Right ventricle myocardium inferior (tissue), 1 donor: ENCODE measurements at regions not wholly inside any gene's neighbourhood (a gene's known extent, or its start where the extent isn't known, plus 50 kb on each side); places are given as distances from the start of the nearest gene placed in this dataset.
"Not testable (repeated sequence)": the region's sequence is repeated elsewhere in the genome, so short reads cannot be mapped to it uniquely, and the experiment has no call there.

ENCODE experiments used
- ATAC-seq: fragments of 200-7000 bp; cut with Tn5 transposase; one replicate; pipeline ENCODE4 v1.9.1; 2020; ENCODE audit warnings: mild to moderate bottlenecking, moderate library complexity
- DNase-seq: peaks from one replicate; pipeline ENCODE4 v3.0.0; 2021; ENCODE audit errors: missing footprints
- intact Hi-C: fragments of 100-400 bp; cut with DNase I; formaldehyde crosslinking; loops from one replicate; pipeline ENCODE4 v1.11.0; 2022
- donor health status: DM: no; HTN: yes; CAD: no; lungs with severe emphysema.

GRCh38 chr1:166703141-166703540 is 136.1 kb upstream of the POGK start:
- intact Hi-C loops = no loop called here
- DNase-seq (no peak), ATAC-seq (no peak)

GRCh38 chr1:166703726-166704462 is 135.4 kb upstream of the POGK start:
- ATAC-seq (no peak), DNase-seq (no peak)
- intact Hi-C loops = no loop called here

GRCh38 chr1:166705376-166706289 is 133.6 kb upstream of the POGK start:
- DNase-seq (no peak), ATAC-seq (no peak)
- intact Hi-C loops = no loop called here

DNA sequence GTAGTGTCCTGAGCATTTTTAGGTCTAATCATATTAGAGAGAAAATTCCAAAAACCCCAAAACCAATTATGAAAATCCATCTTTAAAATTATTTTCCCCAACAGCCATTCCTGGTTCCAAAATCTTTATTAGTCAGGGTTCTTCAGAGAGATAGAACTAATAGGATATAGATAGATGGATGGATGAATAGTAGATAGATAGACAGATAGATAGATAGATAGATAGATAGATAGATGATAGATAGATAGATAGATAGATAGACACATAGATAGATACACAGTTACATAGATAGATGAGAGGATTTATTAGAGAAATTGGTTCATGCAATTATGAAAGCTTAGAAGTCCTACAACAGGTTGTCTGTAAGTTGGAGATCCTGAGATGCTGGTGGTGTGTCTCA is 122.7 kb upstream of the POGK start:
- ATAC-seq = no peak
- no peak for DNase-seq
- intact Hi-C loops = no loop called here

GRCh38 chr1:166721145-166721544 is 118.1 kb upstream of the POGK start:
- intact Hi-C loops = no loop called here
- ATAC-seq = no peak
- DNase-seq = no peak

DNA sequence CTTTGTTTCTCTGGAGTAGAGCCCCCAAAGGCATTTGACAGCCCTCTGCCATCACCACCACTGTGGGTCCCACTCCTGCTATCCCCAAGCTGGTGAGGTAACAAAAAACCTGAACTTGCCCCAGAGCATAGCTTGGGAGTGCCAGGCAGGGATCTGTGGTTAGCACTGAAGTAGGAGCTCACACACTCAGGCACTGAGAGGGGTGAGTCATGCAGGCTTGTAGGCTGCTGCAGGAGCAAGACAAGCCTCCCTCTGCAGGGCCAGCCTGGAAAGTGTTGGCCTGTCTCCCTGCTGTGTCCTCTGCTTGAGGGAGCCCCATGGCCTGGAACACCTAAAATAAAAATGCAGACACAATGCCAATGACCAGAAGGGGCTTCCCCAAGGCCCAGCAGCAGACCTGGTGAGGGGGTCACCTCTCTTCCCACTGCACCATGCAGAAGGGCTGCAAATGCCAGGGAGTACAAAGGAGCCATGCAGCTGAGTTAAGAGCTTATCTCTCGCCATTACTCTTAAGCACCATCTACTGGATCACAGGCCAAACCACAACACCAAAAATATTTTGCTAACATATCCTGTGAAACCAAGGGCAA is 108.9 kb upstream of the POGK start:
- intact Hi-C loops = no loop called here
- no peak for DNase-seq
- no peak for ATAC-seq

DNA sequence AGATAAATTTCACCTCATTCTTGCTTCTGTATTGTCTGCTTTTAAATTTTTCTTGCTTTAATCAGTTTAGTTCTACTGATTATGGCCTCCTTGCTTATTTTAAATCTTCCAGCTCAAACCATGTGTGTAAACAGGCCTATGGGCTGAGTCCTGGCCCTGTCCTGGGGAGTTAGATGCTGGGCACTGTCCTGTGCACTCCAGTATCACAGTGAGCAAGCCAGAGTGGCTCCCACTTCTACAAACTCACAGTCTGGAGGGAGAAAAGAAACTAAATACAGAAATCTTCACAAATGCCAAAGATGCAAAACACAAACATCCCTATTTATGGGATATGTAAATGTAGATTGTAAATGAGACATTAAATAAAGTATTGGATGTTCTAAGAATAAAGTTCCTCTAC is 101.1 kb upstream of the POGK start:
- intact Hi-C loops = no loop called here
- ATAC-seq (no peak), DNase-seq (no peak)

DNA sequence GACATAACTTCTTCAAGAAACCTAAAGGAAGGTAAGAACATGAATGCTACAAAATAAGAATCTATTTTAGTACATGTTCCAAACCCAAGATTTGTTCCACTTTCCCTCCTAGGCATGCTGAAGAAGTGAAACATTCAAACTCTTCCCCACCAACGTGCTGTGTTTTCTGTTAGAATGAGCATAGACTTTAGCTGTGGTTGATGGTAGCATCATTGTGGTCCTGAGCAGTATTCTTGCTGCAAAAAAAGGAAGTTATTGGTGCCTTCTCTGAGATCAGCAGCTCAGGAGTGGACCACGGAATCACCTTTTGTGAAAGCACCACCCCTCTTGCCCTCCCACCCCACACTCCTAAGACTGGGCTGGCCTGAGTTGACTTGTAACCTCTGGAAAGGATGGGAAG is 100.4 kb upstream of the POGK start:
- ATAC-seq (no peak), DNase-seq (no peak)
- intact Hi-C loops = no loop called here

- intact Hi-C loops = no loop called here
- DNase-seq (no peak), ATAC-seq (no peak)
Observed at GRCh38 chr1:166740668-166741276, 98.5 kb upstream of the POGK start.

DNA sequence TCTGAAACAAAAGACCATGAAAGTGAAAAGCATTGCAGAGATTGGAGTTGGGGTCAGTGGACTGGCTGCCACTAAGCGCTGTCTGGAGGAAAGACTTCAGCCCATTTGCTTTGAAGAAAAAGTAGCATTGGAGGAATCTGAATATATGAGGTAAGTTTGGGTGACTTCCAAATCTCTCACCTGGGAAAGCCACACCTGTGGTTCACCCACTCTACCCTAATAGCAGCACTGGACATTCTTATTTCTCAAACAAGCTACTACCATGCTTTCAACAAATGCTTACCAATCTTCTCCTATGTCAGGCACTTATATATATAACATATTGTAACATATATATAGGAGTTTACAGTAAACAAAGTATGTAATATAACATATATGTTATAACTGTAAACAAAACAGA is 76.0 kb upstream of the POGK start:
- no peak for DNase-seq
- ATAC-seq = no peak

GRCh38 chr1:166766942-166767341 is 72.3 kb upstream of the POGK start:
- ATAC-seq (no peak), DNase-seq (no peak)
- intact Hi-C loops = no loop called here

More for the DNA sequence above, 76.0 kb upstream of the POGK start:
- intact Hi-C loops = no loop called here

- intact Hi-C loops, ATAC-seq, DNase-seq: not testable (repeated sequence)
Observed at GRCh38 chr1:166784646-166785045, 54.6 kb upstream of the POGK start.

DNA sequence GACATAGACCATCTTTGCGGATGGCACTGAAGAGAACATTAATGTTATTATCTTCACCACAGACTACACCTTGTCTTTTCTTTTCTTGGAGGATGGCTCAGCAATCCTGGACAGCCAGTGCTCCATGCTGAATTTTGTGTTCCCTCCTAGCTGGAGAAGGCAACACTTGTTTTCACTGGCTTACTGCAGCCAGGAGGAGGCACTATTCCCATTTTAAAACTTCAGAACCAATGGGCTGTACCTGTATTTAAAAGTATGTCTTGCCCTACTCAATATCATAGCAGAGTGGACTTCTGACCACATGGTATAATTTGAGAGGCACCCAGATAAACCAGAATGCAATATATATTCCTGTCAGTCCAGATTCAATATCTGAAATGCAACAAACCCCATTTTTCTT is 53.3 kb upstream of the POGK start:
- DNase-seq (no peak), ATAC-seq (no peak)
- intact Hi-C loops = no loop called here

DNA sequence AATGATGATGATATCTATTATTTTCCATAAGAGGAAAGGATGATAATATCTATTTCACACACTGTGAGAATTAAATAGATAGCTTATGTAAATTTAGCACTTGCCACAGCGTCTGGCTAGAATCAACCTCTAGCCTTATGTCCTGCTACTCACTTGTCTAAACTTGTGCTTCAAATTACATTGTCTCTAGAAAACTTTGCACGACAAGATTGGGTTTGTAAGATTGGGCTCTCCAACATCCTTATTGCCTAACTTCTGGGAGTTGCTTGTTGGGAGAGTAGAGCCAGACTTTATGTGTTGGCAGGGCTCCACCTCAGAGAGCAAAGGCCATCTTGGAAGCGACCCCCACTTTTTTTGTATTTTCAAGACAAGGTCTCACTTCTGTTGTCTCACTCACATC is 50.0 kb upstream of the POGK start:
- DNase-seq (no peak), ATAC-seq (no peak)
- intact Hi-C loops = no loop called here
